ENCODE measurements at regions not wholly inside any gene's neighbourhood (a gene's known extent, or its start where the extent isn't known, plus 50 kb on each side); places are given as distances from the start of the nearest gene placed in this dataset.

DNA sequence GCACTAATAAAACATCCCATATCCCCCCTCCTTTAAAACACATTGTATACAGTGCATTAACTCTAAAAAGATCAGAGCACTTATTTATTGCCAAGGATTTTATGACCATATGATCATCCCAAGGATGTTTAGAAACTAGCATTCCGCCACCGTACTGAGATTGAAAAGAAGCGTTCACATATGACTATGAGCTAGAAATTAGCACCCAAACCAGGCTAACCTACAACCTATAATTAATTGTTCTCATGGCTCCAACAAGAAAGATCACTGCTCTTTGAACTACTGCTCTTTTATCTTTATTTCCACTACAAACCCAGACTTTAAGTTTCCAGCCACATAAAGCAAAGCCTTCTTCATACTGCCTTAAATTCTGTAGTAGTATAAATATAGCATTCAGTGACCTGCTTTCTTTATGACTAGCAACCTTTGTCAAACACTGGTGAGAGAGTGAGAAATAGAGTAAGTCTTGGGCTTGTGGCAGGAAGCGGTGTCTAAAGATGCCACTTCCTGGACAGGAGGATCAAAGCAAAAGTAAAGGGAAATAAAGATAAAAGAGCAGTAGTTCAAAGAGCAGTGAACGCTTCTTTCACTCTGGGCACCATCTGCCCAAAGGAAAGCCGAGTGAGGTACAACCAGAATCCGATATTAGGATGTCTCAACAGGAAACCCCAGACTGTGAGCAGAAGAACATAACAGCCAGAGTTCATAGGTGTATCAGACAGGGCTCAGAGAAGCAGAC, 151.1 kb upstream of the ERCC6L2 start:
- H3K4me3 ChIP-seq (replicated peaks in 1 of 2; ENCODE audit: low read depth in 2 of 2, low read length in 2 of 2): no peak overlapping the region
- DNase-seq (ENCODE audit: low read depth in 2 of 2): no peak
- TF ChIP-seq, protein P1, sequence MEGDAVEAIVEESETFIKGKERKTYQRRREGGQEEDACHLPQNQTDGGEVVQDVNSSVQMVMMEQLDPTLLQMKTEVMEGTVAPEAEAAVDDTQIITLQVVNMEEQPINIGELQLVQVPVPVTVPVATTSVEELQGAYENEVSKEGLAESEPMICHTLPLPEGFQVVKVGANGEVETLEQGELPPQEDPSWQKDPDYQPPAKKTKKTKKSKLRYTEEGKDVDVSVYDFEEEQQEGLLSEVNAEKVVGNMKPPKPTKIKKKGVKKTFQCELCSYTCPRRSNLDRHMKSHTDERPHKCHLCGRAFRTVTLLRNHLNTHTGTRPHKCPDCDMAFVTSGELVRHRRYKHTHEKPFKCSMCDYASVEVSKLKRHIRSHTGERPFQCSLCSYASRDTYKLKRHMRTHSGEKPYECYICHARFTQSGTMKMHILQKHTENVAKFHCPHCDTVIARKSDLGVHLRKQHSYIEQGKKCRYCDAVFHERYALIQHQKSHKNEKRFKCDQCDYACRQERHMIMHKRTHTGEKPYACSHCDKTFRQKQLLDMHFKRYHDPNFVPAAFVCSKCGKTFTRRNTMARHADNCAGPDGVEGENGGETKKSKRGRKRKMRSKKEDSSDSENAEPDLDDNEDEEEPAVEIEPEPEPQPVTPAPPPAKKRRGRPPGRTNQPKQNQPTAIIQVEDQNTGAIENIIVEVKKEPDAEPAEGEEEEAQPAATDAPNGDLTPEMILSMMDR (IDR thresholded peaks at IDR 0.05; ENCODE audit: low read depth, low read length): no peak

DNA sequence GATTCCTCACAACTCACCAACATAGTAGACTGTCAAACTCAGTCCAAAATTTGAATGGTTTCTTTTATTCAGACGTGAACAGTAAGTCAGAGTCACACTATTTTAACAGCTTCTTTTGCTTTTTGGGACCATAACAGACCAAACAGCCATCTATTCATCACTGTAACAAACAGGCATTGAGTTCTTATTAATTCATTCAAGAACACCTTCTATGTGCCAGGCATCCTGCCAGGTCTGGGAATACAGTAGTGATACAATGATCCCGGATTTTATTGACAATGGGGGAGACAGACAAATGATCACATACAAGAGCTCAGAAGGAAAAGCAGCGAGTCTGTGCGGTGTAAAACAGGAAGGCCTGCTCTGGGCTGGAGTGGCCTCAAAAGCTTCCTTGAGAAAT, 153.3 kb upstream of the ERCC6L2 start:
- no peak overlapping the region for H3K4me3 ChIP-seq (replicated peaks in 1 of 2; ENCODE audit: low read depth in 2 of 2, low read length in 2 of 2)
- TF ChIP-seq, protein P1 (IDR thresholded peaks at IDR 0.05; ENCODE audit: low read depth, low read length): no peak
- no peak for DNase-seq (ENCODE audit: low read depth in 2 of 2)

DNA sequence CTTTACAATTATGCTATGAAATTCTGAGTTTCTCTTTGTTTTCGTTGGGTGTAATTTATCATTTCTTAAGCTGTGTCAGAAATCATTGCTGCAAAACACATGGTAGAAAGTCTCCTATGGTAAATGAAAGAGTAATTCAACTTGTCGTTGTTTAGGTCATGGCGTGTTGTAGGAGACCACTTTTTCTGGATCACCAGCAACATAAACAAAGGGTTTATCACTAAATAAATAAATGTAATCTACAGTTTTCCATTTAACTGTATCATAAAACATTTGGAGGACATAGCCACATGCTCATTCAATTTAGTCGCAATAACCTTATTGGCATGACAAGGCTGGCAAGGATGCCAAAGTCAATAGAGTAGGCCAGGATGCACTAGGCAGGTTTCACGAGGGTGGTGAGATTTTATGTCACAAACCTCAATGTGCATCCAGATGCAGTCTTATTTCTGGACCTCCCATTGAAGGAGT, 154.4 kb upstream of the ERCC6L2 start:
- TF ChIP-seq, protein P1 (IDR thresholded peaks at IDR 0.05; ENCODE audit: low read depth, low read length): no peak
- DNase-seq (ENCODE audit: low read depth in 2 of 2): no peak
- H3K4me3 ChIP-seq (replicated peaks in 1 of 2; ENCODE audit: low read depth in 2 of 2, low read length in 2 of 2): no peak overlapping the region

DNA sequence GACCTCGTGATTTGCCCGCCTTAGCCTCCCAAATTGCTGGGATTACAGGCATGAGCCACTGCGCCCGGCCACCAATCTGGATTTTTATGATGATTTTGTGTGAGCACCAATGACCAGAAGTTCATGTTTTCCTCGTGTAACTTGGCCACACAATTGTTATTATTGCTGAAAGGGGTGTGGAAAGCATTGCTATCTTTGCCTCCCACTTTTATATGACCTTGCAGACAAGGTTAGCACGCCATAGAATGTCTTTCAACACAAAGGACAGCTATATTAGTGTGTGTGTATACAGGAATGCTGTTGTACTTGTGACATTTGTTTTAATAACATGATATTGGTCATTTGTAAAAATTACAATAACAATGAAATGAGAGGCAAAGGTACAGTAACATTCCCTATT, 155.0 kb upstream of the ERCC6L2 start:
- no peak for DNase-seq (ENCODE audit: low read depth in 2 of 2)
- TF ChIP-seq, protein P1 (IDR thresholded peaks at IDR 0.05; ENCODE audit: low read depth, low read length): no peak

DNA sequence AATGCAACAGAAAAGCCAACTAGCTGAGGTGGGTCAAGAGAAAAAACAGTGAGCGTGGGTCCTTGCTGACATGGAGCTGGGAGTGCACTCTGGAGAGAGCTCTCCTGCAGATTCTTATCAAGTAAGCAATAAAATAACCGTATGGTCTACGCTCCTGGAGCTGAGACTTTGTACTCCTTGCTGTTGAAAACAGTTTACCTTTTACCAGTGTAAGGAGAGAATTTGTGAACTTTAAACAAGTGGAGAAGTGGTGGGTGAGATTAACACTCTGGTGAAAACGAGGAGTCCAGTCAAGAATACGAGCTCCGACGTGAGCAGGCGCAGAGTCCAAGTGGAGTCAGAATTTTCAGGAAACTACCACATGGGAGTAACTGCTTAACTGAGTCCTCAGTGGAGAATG, 156.1 kb upstream of the ERCC6L2 start:
- DNase-seq (ENCODE audit: low read depth in 2 of 2): no peak
- no peak overlapping the region for H3K4me3 ChIP-seq (replicated peaks in 1 of 2; ENCODE audit: low read depth in 2 of 2, low read length in 2 of 2)
- TF ChIP-seq, protein P1 (IDR thresholded peaks at IDR 0.05; ENCODE audit: low read depth, low read length): no peak

More for the DNA sequence above, 155.0 kb upstream of the ERCC6L2 start:
- no peak overlapping the region for H3K4me3 ChIP-seq (replicated peaks in 1 of 2; ENCODE audit: low read depth in 2 of 2, low read length in 2 of 2)

DNA sequence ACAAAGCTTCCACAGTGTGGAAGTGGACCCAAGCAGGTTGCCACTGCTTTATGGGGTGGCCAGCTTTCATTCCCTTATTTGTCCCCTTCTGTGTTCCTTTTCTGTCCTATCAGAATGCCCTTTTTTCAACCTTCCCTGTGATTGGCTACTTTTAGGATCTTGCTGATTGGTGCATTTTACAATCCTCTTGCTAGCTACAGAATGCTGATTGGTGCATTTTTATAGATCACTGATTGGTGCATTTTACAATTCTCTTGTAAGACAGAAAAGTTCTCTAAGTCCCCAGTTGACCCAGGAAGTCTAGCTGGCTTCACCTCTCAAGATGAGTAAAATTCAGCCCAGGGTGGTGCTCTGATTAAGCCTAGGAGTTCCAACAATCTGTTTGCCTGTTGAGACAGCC, 157.2 kb upstream of the ERCC6L2 start:
- TF ChIP-seq, protein P1 (IDR thresholded peaks at IDR 0.05; ENCODE audit: low read depth, low read length): no peak
- DNase-seq (ENCODE audit: low read depth in 2 of 2): no peak
- H3K4me3 ChIP-seq (replicated peaks in 1 of 2; ENCODE audit: low read depth in 2 of 2, low read length in 2 of 2): no peak overlapping the region

Data from cardiac fibroblast (primary cell).